Amygdala (tissue), 56 donors: ENCODE measurements at regions not wholly inside any gene's neighbourhood (a gene's known extent, or its start where the extent isn't known, plus 50 kb on each side); places are given as distances from the start of the nearest gene placed in this dataset.
A peak's percentile ranks its signal among the peaks of the same experiment; 100 is the strongest.
"Not testable (repeated sequence)": the region's sequence is repeated elsewhere in the genome, so short reads cannot be mapped to it uniquely, and the experiment has no call there.

Experiments
- DNase-seq, 56 donors: peaks; one replicate each; lab custom pipeline; 2025; lab: John Stamatoyannopoulos, UW

DNA sequence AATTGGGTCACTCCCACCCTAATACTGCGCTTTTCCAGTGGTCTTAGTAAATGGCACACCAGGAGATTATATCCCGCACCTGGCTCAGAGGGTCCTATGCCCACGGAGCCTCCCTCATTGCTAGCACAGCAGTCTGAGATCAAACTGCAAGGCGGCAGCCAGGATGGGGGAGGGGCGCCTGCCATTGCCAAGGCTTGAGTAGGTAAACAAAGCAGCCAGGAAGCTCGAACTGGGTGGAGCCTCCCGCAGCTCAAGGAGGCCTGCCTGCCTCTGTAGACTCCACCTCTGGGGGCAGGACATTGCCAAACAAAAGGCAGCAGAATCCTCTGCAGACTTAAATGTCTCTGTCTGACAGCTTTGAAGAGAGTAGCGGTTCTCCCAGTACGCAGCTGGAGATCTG is 52.4 kb upstream of the PMPCB start:
- not testable (repeated sequence) for DNase-seq

DNA sequence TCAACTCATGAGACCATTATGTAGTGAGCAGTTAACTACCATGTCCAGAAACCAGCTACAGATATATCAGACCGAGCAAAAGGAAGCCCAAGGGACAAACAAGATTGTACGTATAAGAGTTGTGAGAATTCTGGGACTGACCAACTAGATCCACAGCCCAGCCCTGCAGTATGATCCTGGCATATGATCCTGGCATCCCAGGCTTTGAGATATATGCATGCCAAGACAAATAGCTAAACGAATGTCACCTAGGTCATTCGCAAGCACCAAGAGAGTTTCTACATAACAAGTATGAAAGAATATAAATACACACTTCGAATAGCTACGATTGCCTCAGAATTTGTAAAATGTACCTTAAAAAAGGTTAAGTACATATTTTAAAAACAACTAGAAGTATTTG is 56.4 kb upstream of the PMPCB start:
- no peak for DNase-seq

DNA sequence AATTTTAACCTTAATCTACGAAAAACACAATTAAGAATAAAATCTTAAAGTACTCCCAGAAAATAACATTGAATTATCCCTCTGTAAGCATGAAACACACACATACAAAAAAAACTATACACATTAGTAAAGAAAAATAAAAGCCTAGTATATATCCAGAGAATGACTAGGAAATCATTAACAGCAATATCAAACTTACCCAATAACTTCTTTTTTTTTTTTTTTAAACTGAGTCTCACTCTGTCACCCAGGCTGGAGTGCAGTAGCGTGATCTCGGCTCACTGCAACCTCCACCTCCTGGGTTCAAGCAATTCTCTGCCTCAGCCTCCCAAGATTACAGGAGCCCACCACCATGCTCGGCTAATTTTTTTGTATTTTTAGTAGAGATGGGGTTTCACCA is 61.4 kb upstream of the PMPCB start:
- DNase-seq, result not testable (repeated sequence)

GRCh38 chr7:103234877-103235276 is 62.4 kb upstream of the PMPCB start:
- DNase-seq, result not testable (repeated sequence)

DNA sequence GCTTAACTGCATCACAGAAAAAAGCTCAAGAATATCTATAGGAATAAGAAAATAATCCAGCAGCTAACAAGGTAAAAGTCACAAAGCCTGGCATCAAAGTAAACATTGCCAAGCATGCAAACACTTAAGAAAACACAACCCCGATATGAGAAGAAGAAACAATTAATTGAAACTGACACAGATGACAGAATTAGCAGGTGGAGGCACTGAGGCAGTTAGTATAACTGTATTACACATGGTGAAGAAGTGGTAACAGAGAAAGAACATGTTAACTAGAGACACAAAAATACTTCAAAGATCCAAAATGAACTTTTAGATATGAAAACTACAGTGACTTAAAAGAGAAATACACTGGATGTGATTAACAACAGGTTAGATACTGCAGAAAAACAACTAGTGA is 69.4 kb upstream of the PMPCB start:
- not testable (repeated sequence) for DNase-seq

DNA sequence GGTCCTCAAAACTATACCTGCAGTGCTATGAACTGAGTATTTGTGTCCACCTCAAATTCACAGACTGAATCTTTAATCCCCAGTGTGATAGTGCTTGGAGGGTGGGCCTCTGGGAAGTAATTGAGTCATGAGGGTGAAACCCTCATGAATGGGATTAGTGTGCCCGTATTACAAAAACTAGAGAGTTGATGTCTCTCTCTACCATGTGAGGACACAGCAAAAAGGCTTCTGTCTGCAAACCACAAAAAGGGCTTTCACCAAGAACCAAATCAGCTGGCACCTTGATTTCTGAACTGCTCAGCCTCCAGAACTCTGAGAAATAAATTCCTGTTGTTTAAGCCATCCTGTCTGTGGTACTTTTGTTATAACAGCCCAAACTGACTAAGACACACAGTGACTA is 71.4 kb upstream of the PMPCB start:
- peak in 4 of 56 donors; percentile 1 to 25 (median 14) for DNase-seq

- DNase-seq, result not testable (repeated sequence)
These were observed 74.2 kb upstream of the NAPEPLD start for GRCh38 chr7:103223065-103223464.

- not testable (repeated sequence) for DNase-seq
These were observed 62.1 kb upstream of the NAPEPLD start for GRCh38 chr7:103211049-103211448.

DNA sequence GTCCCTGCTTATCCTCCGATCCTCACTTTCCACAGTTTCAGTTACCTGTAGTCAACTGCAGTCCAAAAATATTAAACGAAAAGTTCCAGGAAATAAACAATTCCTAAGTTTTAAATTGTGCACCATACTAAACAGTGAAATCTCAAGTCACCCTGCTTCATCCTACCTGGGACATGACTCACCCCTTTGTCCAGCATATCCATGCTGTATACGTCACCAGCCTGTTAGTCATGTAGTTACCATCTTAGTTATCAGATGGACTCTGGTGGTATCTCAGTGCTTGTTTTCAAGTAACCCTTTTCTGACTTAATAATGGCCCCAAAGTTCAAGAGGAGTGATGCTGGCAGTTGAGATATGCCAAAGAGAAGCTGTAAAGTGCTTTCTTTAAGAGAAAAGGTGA is 50.3 kb upstream of the NAPEPLD start:
- not testable (repeated sequence) for DNase-seq
